Mammary epithelial cell (primary cell): ENCODE measurements at regions not wholly inside any gene's neighbourhood (a gene's known extent, or its start where the extent isn't known, plus 50 kb on each side); places are given as distances from the start of the nearest gene placed in this dataset.

Experiments
- CTCF ChIP-seq, 2 donors: IDR thresholded peaks in 1 of 2; conservative IDR thresholded peaks in 1 of 2; 2 replicates each; pipeline ENCODE4 v1.5.1; 2011 to 2012; ENCODE audit warnings: inconsistent platforms in 2 of 2, low read length in 2 of 2, mild to moderate bottlenecking in 2 of 2, control low read depth in 1 of 2, low read depth in 1 of 2; ENCODE audit not compliant: insufficient read depth in 1 of 2; ENCODE audit errors: extremely low read depth in 1 of 2
- EZH2 ChIP-seq: IDR thresholded peaks from 2 replicates; pipeline ENCODE4 v1.6.1; 2012; ENCODE audit warnings: low read length, inconsistent platforms, borderline replicate concordance

GRCh38 chr3:84236261-84236660 is 722.5 kb upstream of the CADM2 start:
- TF ChIP-seq CTCF (conservative IDR thresholded peaks at IDR 0.05 in 1 of 2, IDR thresholded peaks at IDR 0.05 in 1 of 2; ENCODE audit: extremely low read depth in 1 of 2, insufficient read depth in 1 of 2, low read depth in 1 of 2, low read length in 2 of 2) (no peak), EZH2 (no peak)
